ELF-1 (cell line): ENCODE measurements at regions not wholly inside any gene's neighbourhood (a gene's known extent, or its start where the extent isn't known, plus 50 kb on each side); places are given as distances from the start of the nearest gene placed in this dataset.
A peak's percentile ranks its signal among the peaks of the same experiment; 100 is the strongest.
"Not testable (repeated sequence)": the region's sequence is repeated elsewhere in the genome, so short reads cannot be mapped to it uniquely, and the experiment has no call there.

Experiments used
- DNase-seq: peaks from one replicate; pipeline ENCODE4 v3.0.0-alpha.2; 2016; ENCODE audit warnings: low read depth, low spot score

GRCh38 chr3:187997490-187997889, 156.5 kb upstream of the LPP start:
- no peak for DNase-seq

- no peak for DNase-seq
Observed at GRCh38 chr3:187997946-187998561, 155.9 kb upstream of the LPP start.

- DNase-seq = no peak
Observed at GRCh38 chr3:187998611-187999010, 155.3 kb upstream of the LPP start.

- DNase-seq = no peak
Observed at GRCh38 chr3:187999821-188000220, 154.1 kb upstream of the LPP start.

DNA sequence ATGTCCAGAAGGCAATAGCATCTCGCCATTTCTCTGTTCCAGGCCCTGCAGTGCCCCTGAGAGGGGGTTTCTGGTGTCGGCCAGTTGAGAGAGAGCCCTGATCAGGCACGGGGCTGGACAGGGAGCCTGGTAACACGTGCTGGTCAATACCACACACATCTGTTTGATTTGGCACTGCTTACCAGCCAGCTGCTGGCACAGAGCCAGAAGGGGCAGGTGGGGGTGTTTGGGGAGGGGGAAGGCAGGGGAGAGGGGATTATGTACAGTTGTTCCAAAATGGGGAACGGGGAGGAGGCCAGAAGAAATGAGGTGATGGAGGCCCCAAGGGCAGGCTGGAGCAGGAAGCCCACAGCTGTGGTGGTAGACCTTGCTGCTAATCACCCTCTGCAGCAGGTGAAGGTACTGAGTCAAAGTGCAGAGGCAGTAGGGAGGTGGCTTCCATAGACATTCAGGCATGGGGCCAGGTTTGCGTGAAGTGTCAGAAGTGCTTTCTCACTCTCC, 153.5 kb upstream of the LPP start:
- DNase-seq = no peak

- DNase-seq = no peak
Observed at GRCh38 chr3:188001093-188001492, 152.9 kb upstream of the LPP start.

GRCh38 chr3:188001926-188002325, 152.0 kb upstream of the LPP start:
- DNase-seq = no peak

DNA sequence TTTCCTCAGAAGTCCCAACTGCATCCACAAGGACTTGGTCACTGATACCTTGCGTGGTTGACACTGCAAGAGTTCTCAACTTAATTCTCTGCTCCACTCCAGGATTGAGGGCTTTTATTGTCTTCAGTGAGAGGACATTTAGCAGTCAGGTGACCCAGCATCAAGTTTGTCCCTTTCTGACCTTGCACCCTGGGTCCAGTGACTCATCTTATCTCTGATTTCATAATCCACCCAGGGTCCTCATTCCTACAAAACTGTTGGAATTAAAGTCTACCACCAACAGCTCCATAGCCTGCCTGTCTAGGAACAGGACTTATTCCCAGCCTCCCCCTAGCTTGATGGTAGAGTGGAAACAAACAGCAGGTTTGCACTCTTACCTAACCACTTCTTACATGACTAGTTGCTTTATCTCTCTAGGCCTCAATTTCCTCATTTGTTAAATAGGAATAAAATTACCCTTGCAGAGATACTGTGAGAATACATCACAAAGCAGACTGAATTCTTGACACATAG, 151.3 kb upstream of the LPP start:
- DNase-seq = no peak

DNA sequence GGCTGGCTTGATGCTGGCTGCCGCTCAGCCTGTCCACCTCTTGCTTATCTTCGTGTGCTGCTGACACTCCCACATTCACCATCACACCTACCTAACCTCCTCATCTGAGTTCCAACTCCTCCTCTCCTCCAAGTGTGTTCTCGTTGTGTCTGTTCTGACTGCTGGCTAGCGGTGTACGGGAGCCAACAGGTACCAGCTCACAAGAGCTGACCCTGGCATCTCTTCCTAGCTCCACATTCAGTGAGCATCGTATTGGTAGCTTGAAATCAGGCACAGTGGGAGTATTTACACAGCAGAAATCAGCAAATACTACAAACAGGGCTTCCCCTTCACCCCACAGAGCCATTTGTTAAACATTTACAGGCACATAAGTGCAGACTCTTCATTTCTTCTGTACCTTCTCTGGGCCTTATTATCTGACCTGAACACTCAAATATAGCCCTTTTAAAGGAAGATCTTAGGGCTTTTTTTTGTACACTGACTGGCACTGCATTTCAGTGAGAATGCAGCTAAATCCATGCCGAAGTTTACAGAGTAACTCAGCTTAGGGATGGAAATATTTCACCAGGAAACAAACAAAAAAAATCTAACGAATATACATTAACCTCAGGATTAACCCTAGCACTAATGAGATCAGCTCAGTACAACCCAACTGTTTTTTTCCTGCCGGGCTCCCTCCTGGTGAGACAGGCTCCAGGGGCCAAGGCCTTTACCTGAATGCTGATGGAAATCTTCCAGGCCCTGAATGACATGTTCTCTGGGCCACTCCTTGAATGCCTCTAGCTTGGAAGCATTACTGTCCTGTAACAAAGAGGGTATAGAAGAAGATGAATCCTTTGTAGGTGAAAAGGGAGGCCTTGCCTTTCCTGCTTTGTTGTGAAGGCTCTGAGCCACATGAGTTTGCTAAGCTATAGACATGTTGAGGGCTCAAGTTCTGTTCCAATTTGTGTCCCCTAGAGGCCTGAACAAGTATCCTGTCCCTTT, 150.5 kb upstream of the LPP start:
- DNase-seq = peak; percentile 47

GRCh38 chr3:188006726-188007393, 147.1 kb upstream of the LPP start:
- no peak for DNase-seq

DNA sequence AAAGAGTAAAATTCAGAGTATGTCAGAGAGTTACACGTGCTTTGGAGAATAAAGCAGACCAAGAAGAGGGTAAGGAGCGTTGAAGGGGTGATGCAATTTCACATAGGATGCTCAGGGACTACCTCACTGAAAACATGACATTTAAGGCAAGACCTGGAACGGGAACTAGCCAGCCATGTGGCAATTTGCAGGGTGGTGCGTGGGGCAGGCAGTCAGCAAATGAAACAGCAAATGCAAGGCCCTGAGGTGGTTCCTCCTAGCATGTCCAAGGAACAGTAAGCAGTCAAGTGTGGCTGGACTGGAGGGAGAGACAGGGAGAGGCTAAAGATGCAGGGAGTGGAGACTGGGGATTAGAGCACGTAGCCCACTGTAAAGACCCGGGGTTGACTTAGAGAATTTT, 146.1 kb upstream of the LPP start:
- DNase-seq = no peak

GRCh38 chr3:188008582-188009213, 145.3 kb upstream of the LPP start:
- DNase-seq = no peak

- peak; percentile 32 for DNase-seq
Observed at GRCh38 chr3:188010478-188010877, 143.5 kb upstream of the LPP start.

DNA sequence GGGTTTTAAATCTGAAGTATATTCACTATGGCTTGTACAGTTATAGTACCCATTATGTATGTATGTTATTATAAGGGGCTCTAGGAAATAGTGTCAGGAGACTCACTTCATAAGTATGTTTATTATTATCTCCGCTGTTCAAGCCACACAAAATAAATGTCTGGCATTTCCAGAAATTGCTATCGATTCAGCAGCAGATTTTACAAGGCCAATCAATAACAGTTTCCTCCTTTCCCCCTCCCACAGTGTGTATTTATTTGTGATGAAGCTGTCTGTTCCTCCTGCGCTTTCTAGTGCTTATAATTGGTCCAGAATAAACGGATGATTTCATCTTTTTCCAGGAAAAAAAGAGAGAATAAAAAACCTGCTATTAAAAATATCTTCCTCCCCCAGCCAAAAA, 134.2 kb upstream of the LPP start:
- DNase-seq = no peak

GRCh38 chr3:188021041-188021440, 132.9 kb upstream of the LPP start:
- no peak for DNase-seq

DNA sequence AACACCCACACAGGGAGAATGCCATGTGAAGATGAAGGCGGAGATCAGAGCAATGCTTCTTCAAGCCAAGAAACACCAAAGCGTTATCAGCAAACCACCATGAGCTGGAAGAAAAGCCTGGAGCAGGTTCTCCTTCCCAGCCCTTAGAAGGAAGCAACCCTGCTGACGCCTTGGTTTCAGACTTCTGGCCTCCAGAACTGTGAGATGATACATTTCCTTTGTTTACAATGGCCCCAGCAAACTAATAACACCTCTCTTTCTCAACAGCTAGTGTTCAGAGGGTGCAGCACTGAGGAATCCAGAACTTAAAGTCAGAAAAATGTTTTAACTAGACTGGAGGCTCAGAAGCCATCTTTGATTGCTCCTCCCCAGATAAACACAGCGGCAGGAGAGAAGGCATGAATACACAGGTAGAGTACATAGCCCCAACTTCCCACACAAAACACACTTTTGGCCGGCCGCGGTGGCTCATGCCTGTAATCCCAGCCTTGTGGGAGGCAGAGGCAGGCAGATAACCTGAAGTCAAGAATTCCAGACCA, 132.4 kb upstream of the LPP start:
- no peak for DNase-seq

- DNase-seq = not testable (repeated sequence)
Observed at GRCh38 chr3:188022902-188023301, 131.1 kb upstream of the LPP start.

- DNase-seq = no peak
Observed at GRCh38 chr3:188025555-188025954, 128.4 kb upstream of the LPP start.

- no peak for DNase-seq
Observed at GRCh38 chr3:188026191-188026968, 127.6 kb upstream of the LPP start.

DNA sequence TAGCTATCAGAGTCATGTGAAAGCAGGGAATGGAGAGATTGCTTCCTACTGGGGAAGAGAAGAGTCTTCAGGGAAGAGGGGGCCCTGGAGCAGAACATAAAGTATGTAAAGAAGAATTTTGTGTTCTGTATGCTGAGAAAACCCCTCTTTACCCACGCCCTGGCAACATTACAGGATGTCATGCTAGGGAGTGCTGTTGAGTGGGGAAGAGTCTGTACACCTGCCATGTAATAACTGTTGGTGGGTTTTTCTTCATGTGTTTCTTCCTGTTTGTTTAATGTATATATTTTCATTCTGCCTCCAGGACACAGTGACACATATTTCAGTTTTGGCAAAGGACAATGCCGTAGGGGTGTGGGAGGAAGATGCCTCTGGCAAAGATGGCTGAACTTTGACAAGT, 122.8 kb upstream of the LPP start:
- no peak for DNase-seq

DNA sequence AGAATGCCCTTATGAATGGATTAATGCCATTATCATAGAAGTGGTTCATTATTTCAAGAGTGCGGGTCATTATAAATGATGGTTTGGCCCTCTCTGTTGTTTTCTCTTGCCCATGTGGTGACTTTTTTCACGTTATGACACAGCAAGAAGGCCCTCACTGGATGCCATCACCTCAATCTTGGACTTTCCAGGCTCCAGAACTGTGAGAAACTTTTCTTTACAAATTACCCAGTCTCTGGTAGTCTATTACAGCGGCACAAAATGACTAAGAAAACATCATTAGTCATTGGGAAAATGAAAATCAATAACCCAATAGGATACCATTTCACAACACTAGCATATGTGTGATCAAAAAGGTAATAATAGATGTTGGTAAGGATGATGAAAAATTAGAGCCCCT, 119.0 kb upstream of the LPP start:
- DNase-seq = no peak
